Adrenal gland (tissue), 5 donors: ENCODE measurements at regions not wholly inside any gene's neighbourhood (a gene's known extent, or its start where the extent isn't known, plus 50 kb on each side); places are given as distances from the start of the nearest gene placed in this dataset.

Experiments
- POLR2A ChIP-seq, 2 donors: fragments of 450-650 bp; IDR thresholded peaks; one replicate each; pipeline ENCODE4 v1.6.1; 2017; ENCODE audit warnings: antibody characterized with exemption in 2 of 2, mild to moderate bottlenecking in 2 of 2, moderate library complexity in 1 of 2
- TF ChIP-seq, protein P1 (sequence below), 6 experiments: fragments of 450-650 bp in 4 of 6; fragments of 200-600 bp in 2 of 6; sonication (generic) in 1 of 6; IDR thresholded peaks; 1 replicate in 5 of 6; 2 replicates in 1 of 6; pipeline versions ENCODE4 v1.5.1 to v1.8.0; 2016 to 2021; ENCODE audit warnings: antibody characterized with exemption in 6 of 6, mild to moderate bottlenecking in 2 of 6, moderate library complexity in 1 of 6
- donor health status: DM: no; HTN: no; CAD: no.

DNA sequence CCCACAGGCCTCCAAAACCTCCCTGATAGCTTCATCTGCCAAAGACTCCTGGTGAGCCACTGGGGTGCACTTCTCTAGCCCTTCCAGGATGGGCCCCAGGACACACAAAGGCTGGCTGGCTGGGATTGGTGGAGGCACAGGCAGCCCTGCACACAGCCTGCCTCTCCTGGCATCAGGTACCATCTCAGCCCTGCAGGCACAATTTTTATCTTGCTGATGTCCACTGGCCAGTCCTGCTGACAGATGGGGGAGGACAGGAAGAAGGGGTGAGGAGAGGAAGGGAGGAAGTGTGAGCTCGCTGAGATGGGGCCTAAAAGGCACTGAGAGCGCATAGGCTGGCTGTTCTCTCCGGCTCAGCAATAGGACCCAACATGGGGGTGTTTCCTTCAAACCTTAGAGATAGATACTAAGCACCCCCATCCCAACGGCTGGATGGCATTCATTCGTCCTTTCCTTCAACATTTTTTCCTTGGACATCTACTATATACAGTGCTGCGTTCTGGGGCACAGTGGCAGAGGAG lies 92.7 kb downstream of the PJA1 start:
- TF ChIP-seq, protein P1, sequence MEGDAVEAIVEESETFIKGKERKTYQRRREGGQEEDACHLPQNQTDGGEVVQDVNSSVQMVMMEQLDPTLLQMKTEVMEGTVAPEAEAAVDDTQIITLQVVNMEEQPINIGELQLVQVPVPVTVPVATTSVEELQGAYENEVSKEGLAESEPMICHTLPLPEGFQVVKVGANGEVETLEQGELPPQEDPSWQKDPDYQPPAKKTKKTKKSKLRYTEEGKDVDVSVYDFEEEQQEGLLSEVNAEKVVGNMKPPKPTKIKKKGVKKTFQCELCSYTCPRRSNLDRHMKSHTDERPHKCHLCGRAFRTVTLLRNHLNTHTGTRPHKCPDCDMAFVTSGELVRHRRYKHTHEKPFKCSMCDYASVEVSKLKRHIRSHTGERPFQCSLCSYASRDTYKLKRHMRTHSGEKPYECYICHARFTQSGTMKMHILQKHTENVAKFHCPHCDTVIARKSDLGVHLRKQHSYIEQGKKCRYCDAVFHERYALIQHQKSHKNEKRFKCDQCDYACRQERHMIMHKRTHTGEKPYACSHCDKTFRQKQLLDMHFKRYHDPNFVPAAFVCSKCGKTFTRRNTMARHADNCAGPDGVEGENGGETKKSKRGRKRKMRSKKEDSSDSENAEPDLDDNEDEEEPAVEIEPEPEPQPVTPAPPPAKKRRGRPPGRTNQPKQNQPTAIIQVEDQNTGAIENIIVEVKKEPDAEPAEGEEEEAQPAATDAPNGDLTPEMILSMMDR (IDR thresholded peaks at IDR 0.05): no peak
- TF ChIP-seq POLR2A (IDR thresholded peaks at IDR 0.05): no peak
